ENCODE measurements at regions not wholly inside any gene's neighbourhood (a gene's known extent, or its start where the extent isn't known, plus 50 kb on each side); places are given as distances from the start of the nearest gene placed in this dataset.

DNA sequence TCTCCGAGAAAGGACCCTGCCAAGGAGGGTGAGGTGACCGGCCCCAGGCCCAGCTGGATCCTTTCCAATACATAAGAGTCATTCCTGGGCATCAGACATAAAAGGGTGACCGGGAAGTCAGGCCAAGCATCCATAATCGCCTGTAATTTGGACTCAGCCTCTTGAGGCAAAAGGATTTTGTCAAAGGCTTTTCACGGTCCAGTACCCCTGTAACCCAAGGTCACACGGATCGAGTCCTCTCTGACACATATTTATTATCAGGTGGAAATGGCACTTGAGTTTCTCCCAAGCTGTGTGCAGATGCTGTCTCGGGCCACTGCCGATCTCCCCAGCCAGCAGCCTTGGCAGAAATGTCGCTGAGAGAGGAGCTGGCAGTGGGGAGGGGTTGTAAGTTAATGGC is 556.5 kb downstream of the MN1 start:
- DNase-seq (ENCODE audit: low read depth), result no peak
- H3K4me3 ChIP-seq (ENCODE audit: low read depth, low read length), result no peak overlapping the region
- TF ChIP-seq POLR2A (IDR thresholded peaks at IDR 0.05; ENCODE audit: extremely low read depth, insufficient read length) (no peak), MYC (IDR thresholded peaks at IDR 0.05; ENCODE audit: low read depth, low read length) (no peak)
- TF ChIP-seq, protein P1, sequence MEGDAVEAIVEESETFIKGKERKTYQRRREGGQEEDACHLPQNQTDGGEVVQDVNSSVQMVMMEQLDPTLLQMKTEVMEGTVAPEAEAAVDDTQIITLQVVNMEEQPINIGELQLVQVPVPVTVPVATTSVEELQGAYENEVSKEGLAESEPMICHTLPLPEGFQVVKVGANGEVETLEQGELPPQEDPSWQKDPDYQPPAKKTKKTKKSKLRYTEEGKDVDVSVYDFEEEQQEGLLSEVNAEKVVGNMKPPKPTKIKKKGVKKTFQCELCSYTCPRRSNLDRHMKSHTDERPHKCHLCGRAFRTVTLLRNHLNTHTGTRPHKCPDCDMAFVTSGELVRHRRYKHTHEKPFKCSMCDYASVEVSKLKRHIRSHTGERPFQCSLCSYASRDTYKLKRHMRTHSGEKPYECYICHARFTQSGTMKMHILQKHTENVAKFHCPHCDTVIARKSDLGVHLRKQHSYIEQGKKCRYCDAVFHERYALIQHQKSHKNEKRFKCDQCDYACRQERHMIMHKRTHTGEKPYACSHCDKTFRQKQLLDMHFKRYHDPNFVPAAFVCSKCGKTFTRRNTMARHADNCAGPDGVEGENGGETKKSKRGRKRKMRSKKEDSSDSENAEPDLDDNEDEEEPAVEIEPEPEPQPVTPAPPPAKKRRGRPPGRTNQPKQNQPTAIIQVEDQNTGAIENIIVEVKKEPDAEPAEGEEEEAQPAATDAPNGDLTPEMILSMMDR (IDR thresholded peaks at IDR 0.05; ENCODE audit: low read depth, low read length), result no peak
- TF ChIP-seq, protein P2, sequence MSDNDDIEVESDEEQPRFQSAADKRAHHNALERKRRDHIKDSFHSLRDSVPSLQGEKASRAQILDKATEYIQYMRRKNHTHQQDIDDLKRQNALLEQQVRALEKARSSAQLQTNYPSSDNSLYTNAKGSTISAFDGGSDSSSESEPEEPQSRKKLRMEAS (IDR thresholded peaks at IDR 0.05; ENCODE audit: low read depth, low read length), result no peak

DNA sequence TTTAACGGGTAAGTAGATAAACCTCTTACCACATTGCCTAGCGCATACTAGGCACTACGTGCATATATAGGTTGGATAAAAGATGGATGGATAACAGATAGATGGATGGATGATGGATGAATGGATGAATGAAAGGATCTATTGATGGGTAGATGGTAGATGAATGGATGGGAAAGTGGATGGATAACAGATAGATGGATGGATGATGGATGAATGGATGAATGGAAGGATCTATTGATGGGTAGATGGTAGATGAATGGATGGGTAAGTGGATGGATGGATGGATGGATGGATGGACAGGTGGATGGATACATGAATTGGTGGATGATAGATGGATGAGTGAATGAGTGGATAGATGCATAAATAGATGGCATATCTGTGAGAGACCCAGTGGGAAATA is 555.0 kb downstream of the MN1 start:
- no peak overlapping the region for H3K4me3 ChIP-seq (ENCODE audit: low read depth, low read length)
- DNase-seq (ENCODE audit: low read depth), result no peak
- TF ChIP-seq POLR2A (IDR thresholded peaks at IDR 0.05; ENCODE audit: extremely low read depth, insufficient read length) (no peak), MYC (IDR thresholded peaks at IDR 0.05; ENCODE audit: low read depth, low read length) (no peak)
- TF ChIP-seq, protein P1 (IDR thresholded peaks at IDR 0.05; ENCODE audit: low read depth, low read length), result no peak
- TF ChIP-seq, protein P2 (IDR thresholded peaks at IDR 0.05; ENCODE audit: low read depth, low read length), result no peak

DNA sequence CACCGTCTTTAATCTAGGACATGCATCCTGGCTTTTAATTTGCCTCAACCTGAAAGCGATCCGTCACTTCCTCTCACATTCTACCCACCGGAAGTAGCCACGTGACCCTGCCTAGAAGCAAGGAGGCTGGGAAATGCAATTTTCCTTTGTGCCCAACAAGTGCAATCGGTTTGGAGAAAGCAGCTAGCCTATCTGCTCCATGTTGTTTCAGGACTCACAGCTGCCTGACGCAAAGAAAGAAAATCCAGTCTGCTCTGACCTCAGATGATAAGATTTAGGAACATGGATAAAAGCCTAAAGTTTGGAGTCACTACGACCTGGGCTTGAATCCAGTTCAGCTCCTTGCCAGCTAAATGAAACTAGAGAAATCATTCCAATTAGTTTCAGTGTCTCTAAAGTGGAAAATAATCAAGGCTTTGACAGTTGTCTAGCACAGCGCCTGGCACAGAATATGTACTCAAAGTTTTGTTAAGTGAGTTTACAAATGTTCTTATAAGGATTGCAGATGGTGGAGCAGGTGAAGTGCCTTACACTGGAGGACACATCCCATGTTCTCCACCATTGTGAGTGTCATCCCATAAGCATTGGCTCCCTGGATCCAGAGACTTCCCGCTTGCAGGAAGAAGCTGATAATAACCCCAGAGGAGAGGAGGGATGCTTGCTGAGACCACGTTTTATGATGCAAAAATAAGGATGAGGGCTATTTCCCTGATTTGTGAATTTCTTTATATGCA is 553.7 kb downstream of the MN1 start:
- DNase-seq (ENCODE audit: low read depth), result peak; percentile 13
- no peak for TF ChIP-seq POLR2A (IDR thresholded peaks at IDR 0.05; ENCODE audit: extremely low read depth, insufficient read length)
- TF ChIP-seq, protein P1 (IDR thresholded peaks at IDR 0.05; ENCODE audit: low read depth, low read length), result no peak
- TF ChIP-seq, protein P2 (IDR thresholded peaks at IDR 0.05; ENCODE audit: low read depth, low read length), result no peak
- TF ChIP-seq MYC (IDR thresholded peaks at IDR 0.05; ENCODE audit: low read depth, low read length), result no peak
- no peak overlapping the region for H3K4me3 ChIP-seq (ENCODE audit: low read depth, low read length)

DNA sequence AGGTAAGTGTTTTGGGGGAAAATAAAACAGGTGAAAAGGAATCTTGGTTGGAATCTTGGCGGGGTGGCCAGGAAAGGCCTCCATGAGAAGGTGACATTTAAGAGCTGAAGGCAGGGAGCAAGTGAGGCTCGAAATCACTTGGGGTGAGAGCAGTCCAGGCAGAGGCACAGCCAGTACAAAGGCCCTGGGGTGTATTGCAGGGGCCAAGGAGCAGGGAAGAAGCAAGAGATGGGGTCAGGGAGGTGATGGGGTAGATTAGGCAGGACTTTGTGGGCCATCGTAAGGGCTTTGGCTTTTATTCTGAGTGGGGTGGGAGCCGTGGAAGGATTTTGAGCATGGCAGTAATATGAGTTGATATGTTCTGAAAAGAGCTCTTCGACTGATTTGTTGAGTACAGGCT is 551.1 kb downstream of the MN1 start:
- H3K4me3 ChIP-seq (ENCODE audit: low read depth, low read length), result no peak overlapping the region
- DNase-seq (ENCODE audit: low read depth), result no peak
- TF ChIP-seq POLR2A (IDR thresholded peaks at IDR 0.05; ENCODE audit: extremely low read depth, insufficient read length) (no peak), MYC (IDR thresholded peaks at IDR 0.05; ENCODE audit: low read depth, low read length) (no peak)
- TF ChIP-seq, protein P2 (IDR thresholded peaks at IDR 0.05; ENCODE audit: low read depth, low read length), result no peak
- TF ChIP-seq, protein P1 (IDR thresholded peaks at IDR 0.05; ENCODE audit: low read depth, low read length), result no peak

DNA sequence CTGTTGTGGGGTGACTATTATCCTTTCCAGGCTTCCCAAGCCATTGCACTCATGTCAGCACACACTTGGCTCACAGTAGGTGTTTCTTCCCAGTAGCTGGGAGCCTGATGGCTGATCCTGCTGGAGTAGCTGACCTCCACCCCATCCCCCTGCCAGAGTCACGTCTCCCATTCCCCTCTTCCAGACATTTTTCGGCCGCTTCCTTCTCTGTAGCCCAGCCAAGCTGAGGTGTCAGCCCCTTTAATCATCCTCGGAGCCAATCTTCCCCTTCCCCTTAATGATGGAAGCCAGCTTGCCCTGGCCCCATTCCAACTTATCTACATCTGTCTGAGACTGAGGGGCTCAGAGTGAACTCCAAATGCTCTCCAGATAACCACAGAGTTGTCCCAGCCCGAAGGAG is 550.7 kb downstream of the MN1 start:
- no peak overlapping the region for H3K4me3 ChIP-seq (ENCODE audit: low read depth, low read length)
- DNase-seq (ENCODE audit: low read depth), result no peak
- no peak for TF ChIP-seq MYC (IDR thresholded peaks at IDR 0.05; ENCODE audit: low read depth, low read length)
- TF ChIP-seq, protein P2 (IDR thresholded peaks at IDR 0.05; ENCODE audit: low read depth, low read length), result no peak
- no peak for TF ChIP-seq POLR2A (IDR thresholded peaks at IDR 0.05; ENCODE audit: extremely low read depth, insufficient read length)
- TF ChIP-seq, protein P1 (IDR thresholded peaks at IDR 0.05; ENCODE audit: low read depth, low read length), result no peak

Measured in NB4 (cell line).